HFFc6 (cell line): ENCODE measurements at regions not wholly inside any gene's neighbourhood (a gene's known extent, or its start where the extent isn't known, plus 50 kb on each side); places are given as distances from the start of the nearest gene placed in this dataset.

ENCODE experiments used
- DNase-seq: peaks from one replicate; pipeline ENCODE4 v3.0.0-alpha.2; 2018
- H3K27ac Mint-ChIP-seq: 2 replicates; pipeline ENCODE4 v1.8.0; 2020; ENCODE audit warnings: mild to moderate bottlenecking, mixed read lengths
- H3K27me3 Mint-ChIP-seq: 2 replicates; pipeline ENCODE4 v1.8.0; 2021; ENCODE audit warnings: mild to moderate bottlenecking, moderate library complexity, mixed read lengths; ENCODE audit not compliant: insufficient read depth
- H3K36me3 Mint-ChIP-seq: 2 replicates; pipeline ENCODE4 v1.8.0; 2021; ENCODE audit warnings: low read depth, mixed read lengths
- H3K4me1 Mint-ChIP-seq: 2 replicates; pipeline ENCODE4 v1.8.0; 2020; ENCODE audit warnings: low read depth, mixed read lengths
- H3K4me3 Mint-ChIP-seq: 2 replicates; pipeline ENCODE4 v1.8.0; 2020; ENCODE audit warnings: mild to moderate bottlenecking, moderate library complexity, mixed read lengths
- H3K9me3 Mint-ChIP-seq: 2 replicates; pipeline ENCODE4 v1.8.0; 2020; ENCODE audit warnings: mild to moderate bottlenecking, mixed read lengths
- CTCF ChIP-seq: fragments of 200-600 bp; sonication (generic); IDR thresholded peaks from 2 replicates; pipeline ENCODE4 v1.5.0; 2021; ENCODE audit warnings: antibody characterized with exemption, mild to moderate bottlenecking

GRCh38 chr2:180203972-180204371, 196.9 kb upstream of the CWC22 start:
- peaks cover 35% of the 10 kb centered on the region for H3K4me1 Mint-ChIP-seq
- no peaks in the 10 kb centered on the region for H3K36me3 Mint-ChIP-seq
- DNase-seq = peak; percentile 10
- no peaks in the 10 kb centered on the region; the same call in 1 of the 2 replicates for H3K27me3 Mint-ChIP-seq
- no peak overlapping the region for H3K4me3 Mint-ChIP-seq
- no peaks in the 10 kb centered on the region for H3K9me3 Mint-ChIP-seq
- TF ChIP-seq CTCF = no peak
- no peak overlapping the region; the same call in 1 of the 2 replicates for H3K27ac Mint-ChIP-seq

- DNase-seq = no peak
Measured at GRCh38 chr2:180202467-180202951, 195.4 kb upstream of the CWC22 start.

GRCh38 chr2:180196419-180196977, 189.4 kb upstream of the CWC22 start:
- H3K4me3 Mint-ChIP-seq = peak overlapping the region; percentile 18; the same call in 1 of the 2 replicates
- peaks cover 22% of the 10 kb centered on the region for H3K4me1 Mint-ChIP-seq
- peaks cover 2% of the 10 kb centered on the region; the same call in 1 of the 2 replicates for H3K27me3 Mint-ChIP-seq
- no peak for TF ChIP-seq CTCF
- H3K36me3 Mint-ChIP-seq = no peaks in the 10 kb centered on the region
- no peaks in the 10 kb centered on the region for H3K9me3 Mint-ChIP-seq
- DNase-seq = no peak
- no peak overlapping the region for H3K27ac Mint-ChIP-seq

More at GRCh38 chr2:180202467-180202951, 195.4 kb upstream of the CWC22 start:
- H3K4me3 Mint-ChIP-seq = no peak overlapping the region
- TF ChIP-seq CTCF = no peak
- H3K4me1 Mint-ChIP-seq = peaks cover 24% of the 10 kb centered on the region
- H3K27me3 Mint-ChIP-seq = no peaks in the 10 kb centered on the region
- no peaks in the 10 kb centered on the region for H3K36me3 Mint-ChIP-seq
- H3K9me3 Mint-ChIP-seq = no peaks in the 10 kb centered on the region
- H3K27ac Mint-ChIP-seq = no peak overlapping the region

GRCh38 chr2:180195847-180196246, 188.8 kb upstream of the CWC22 start:
- H3K27ac Mint-ChIP-seq = no peak overlapping the region
- no peak for TF ChIP-seq CTCF
- no peak for DNase-seq
- H3K9me3 Mint-ChIP-seq = no peaks in the 10 kb centered on the region
- H3K27me3 Mint-ChIP-seq = peaks cover 2% of the 10 kb centered on the region; the same call in 1 of the 2 replicates
- no peak overlapping the region for H3K4me3 Mint-ChIP-seq
- no peaks in the 10 kb centered on the region for H3K36me3 Mint-ChIP-seq
- H3K4me1 Mint-ChIP-seq = peaks cover 27% of the 10 kb centered on the region

- peaks cover 26% of the 10 kb centered on the region for H3K4me1 Mint-ChIP-seq
- no peaks in the 10 kb centered on the region for H3K36me3 Mint-ChIP-seq
- no peak for TF ChIP-seq CTCF
- peaks cover under 1% of the 10 kb centered on the region; the same call in 1 of the 2 replicates for H3K27me3 Mint-ChIP-seq
- peak overlapping the region; percentile 55 for H3K4me3 Mint-ChIP-seq
- no peak for DNase-seq
- H3K27ac Mint-ChIP-seq = no peak overlapping the region
- H3K9me3 Mint-ChIP-seq = no peaks in the 10 kb centered on the region
Measured at GRCh38 chr2:180191432-180192124, 184.5 kb upstream of the CWC22 start.
